Lower leg skin (tissue), 4 donors: ENCODE measurements at regions not wholly inside any gene's neighbourhood (a gene's known extent, or its start where the extent isn't known, plus 50 kb on each side); places are given as distances from the start of the nearest gene placed in this dataset.

Source experiments
- DNase-seq, 2 donors: peaks; one replicate each; pipeline ENCODE4 v3.0.0-alpha.2; 2019; ENCODE audit warnings: low spot score in 2 of 2
- H3K4me3 ChIP-seq: fragments of 200-600 bp; sonication (generic); 2 replicates; pipeline ENCODE4 v1.5.1; 2017; ENCODE audit warnings: mild to moderate bottlenecking, low read depth; ENCODE audit not compliant: poor library complexity, severe bottlenecking
- CTCF ChIP-seq, 3 donors: fragments of 450-650 bp; IDR thresholded peaks; one replicate each; pipeline ENCODE4 v1.5.1; 2016; ENCODE audit warnings: antibody characterized with exemption in 3 of 3, mild to moderate bottlenecking in 3 of 3, moderate library complexity in 2 of 3
- POLR2A ChIP-seq, 2 donors: fragments of 450-650 bp; IDR thresholded peaks; one replicate each; pipeline ENCODE4 v1.6.1; 2016 to 2017; ENCODE audit warnings: antibody characterized with exemption in 2 of 2, mild to moderate bottlenecking in 1 of 2, moderate library complexity in 1 of 2
- WGBS, 2 donors: methylation state at CpG; one replicate each; pipeline ENCODE4 v1.1.5; 2018; 5-methylcytosine and 5-hydroxymethylcytosine counted together
- intact Hi-C: fragments of 100-400 bp; cut with DNase I; formaldehyde crosslinking; loops from one replicate; pipeline ENCODE4 v1.15.0; 2023; ENCODE audit warnings: low total_unique reads

- 75 to 78% methylated on average over 1 of the region's 1 CpG for WGBS, 2 donors
- H3K4me3 ChIP-seq: no peak overlapping the region
- no peak for DNase-seq
- TF ChIP-seq CTCF (IDR thresholded peaks at IDR 0.05) (no peak), POLR2A (IDR thresholded peaks at IDR 0.05) (no peak)
- intact Hi-C loops: no loop called here
Observed at GRCh38 chr2:200158647-200159356, 147.7 kb upstream of the SPATS2L start.

- intact Hi-C loops: no loop called here
- TF ChIP-seq POLR2A (IDR thresholded peaks at IDR 0.05): no peak
- TF ChIP-seq CTCF (IDR thresholded peaks at IDR 0.05): no peak
- DNase-seq: no peak
- H3K4me3 ChIP-seq: no peak overlapping the region
Observed at GRCh38 chr2:200159357-200159707, 147.2 kb upstream of the SPATS2L start.

GRCh38 chr2:200159829-200160781 is 146.4 kb upstream of the SPATS2L start:
- intact Hi-C loops: no loop called here
- no peak for DNase-seq
- 78 to 84% methylated on average over 11 of the region's 11 CpGs for WGBS, 2 donors
- TF ChIP-seq CTCF (IDR thresholded peaks at IDR 0.05): no peak
- no peak for TF ChIP-seq POLR2A (IDR thresholded peaks at IDR 0.05)
- no peak overlapping the region for H3K4me3 ChIP-seq

- intact Hi-C loops: no loop called here
- 72 to 75% methylated on average over 3 of the region's 3 CpGs for WGBS, 2 donors
- no peak for DNase-seq
- H3K4me3 ChIP-seq: no peak overlapping the region
- TF ChIP-seq POLR2A (IDR thresholded peaks at IDR 0.05): no peak
- no peak for TF ChIP-seq CTCF (IDR thresholded peaks at IDR 0.05)
Observed at GRCh38 chr2:200161458-200161857, 145.0 kb upstream of the SPATS2L start.

- WGBS, 2 donors: 100% methylated on average over 1 of the region's 1 CpG
- no peak for DNase-seq
- intact Hi-C loops: no loop called here
- H3K4me3 ChIP-seq: no peak overlapping the region
- TF ChIP-seq CTCF (IDR thresholded peaks at IDR 0.05): no peak
- TF ChIP-seq POLR2A (IDR thresholded peaks at IDR 0.05): no peak
Observed at GRCh38 chr2:200165687-200166086, 140.8 kb upstream of the SPATS2L start.
